ENCODE measurements at regions not wholly inside any gene's neighbourhood (a gene's known extent, or its start where the extent isn't known, plus 50 kb on each side); places are given as distances from the start of the nearest gene placed in this dataset.

DNA sequence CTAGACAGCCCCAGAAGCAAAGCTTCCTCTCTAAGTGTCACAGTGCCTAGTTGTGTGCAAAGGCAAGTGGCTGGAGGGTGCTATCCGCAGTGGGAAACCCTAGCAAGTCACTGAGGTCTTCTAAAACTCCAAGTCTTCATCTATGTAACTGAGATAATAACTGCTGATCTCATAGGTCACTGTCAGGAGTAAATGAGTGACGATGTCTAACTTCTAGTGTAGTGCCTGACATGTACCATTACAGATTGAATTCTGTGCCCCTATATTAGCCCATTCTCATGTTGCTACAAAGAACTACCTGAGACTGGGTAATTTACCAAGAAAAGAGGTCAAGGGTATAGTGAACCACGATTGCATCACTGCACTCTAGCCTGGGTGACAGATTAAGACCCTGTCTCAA is 253.5 kb upstream of the JARID2 start:
- no peaks in the 10 kb centered on the region for H3K9me3 ChIP-seq (ENCODE audit: control insufficient read depth, low read length)
- no peak overlapping the region for H3K4me2 ChIP-seq (ENCODE audit: low read length)
- H3K4me3 ChIP-seq (ENCODE audit: low read depth, low read length) = no peak overlapping the region
- no peaks in the 10 kb centered on the region for H3K4me1 ChIP-seq
- H3K27ac ChIP-seq = no peak overlapping the region
- H2AFZ ChIP-seq = no peak overlapping the region
- no peak overlapping the region for H3K9ac ChIP-seq
- H3K79me2 ChIP-seq = no peaks in the 10 kb centered on the region
- no peaks in the 10 kb centered on the region for H3K36me3 ChIP-seq (ENCODE audit: control insufficient read depth, insufficient read depth, low read length)
- TF ChIP-seq CTCF (IDR thresholded peaks at IDR 0.05) = no peak
- H3K27me3 ChIP-seq (ENCODE audit: control insufficient read depth, insufficient read depth, low read length) = no peaks in the 10 kb centered on the region

DNA sequence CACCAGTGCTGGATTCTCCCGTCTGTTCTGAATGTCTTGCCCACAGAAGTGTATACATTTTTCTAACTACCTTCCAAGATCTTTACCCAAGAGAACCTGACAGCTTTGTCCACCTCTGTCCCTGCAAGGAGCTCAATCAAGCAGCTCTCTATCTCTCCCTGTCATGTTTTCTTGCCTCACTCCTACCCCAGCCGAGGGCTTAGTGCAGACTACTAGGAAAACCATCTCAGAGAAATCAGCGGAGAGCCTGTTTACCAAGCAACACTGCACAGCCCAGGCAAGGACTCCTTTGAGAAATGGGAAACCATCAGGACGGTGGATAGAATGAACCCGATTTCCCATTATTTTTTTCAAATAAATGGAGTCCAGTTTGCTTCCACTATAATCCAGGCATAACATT is 250.7 kb upstream of the JARID2 start:
- H3K4me1 ChIP-seq = no peaks in the 10 kb centered on the region
- H3K79me2 ChIP-seq = no peaks in the 10 kb centered on the region
- no peak overlapping the region for H3K27ac ChIP-seq
- TF ChIP-seq CTCF (IDR thresholded peaks at IDR 0.05) = no peak
- no peaks in the 10 kb centered on the region for H3K36me3 ChIP-seq (ENCODE audit: control insufficient read depth, insufficient read depth, low read length)
- no peak overlapping the region for H2AFZ ChIP-seq
- no peaks in the 10 kb centered on the region for H3K27me3 ChIP-seq (ENCODE audit: control insufficient read depth, insufficient read depth, low read length)
- H3K9ac ChIP-seq = no peak overlapping the region
- H3K4me3 ChIP-seq (ENCODE audit: low read depth, low read length) = no peak overlapping the region
- H3K9me3 ChIP-seq (ENCODE audit: control insufficient read depth, low read length) = no peaks in the 10 kb centered on the region
- H3K4me2 ChIP-seq (ENCODE audit: low read length) = no peak overlapping the region

DNA sequence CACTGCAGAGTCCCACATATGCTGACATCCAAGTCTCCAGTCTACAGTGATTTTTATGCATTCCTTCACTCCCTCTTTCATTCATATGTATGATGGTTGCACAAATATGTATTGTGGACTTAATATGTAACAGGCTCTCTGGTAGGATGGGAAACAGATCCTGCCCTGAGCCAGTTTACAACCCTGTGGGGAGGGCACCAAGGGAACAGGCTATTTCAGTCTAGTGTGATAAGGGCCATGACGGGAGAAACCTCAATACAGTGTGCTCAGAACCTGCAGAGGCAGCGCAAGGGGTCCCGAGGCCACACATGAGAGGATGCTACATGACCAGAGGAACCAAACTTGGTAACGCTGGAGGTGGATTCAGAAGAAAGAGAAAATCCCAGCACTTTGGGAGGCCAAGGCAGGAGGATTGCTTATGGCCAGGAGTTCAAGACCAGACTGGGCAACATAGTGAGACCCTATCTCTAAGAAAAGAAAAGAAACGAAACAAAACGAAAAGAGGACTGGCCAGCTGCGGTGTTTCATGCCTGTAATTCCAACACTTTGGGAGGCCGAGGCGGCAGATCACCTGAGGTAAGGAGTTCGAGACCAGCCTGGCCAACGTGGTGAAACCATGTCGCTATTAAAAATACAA is 249.8 kb upstream of the JARID2 start:
- H3K79me2 ChIP-seq = no peaks in the 10 kb centered on the region
- no peaks in the 10 kb centered on the region for H3K4me1 ChIP-seq
- H3K36me3 ChIP-seq (ENCODE audit: control insufficient read depth, insufficient read depth, low read length) = no peaks in the 10 kb centered on the region
- no peak overlapping the region for H3K9ac ChIP-seq
- no peaks in the 10 kb centered on the region for H3K27me3 ChIP-seq (ENCODE audit: control insufficient read depth, insufficient read depth, low read length)
- H3K4me3 ChIP-seq (ENCODE audit: low read depth, low read length) = no peak overlapping the region
- no peak overlapping the region for H3K4me2 ChIP-seq (ENCODE audit: low read length)
- no peak overlapping the region for H2AFZ ChIP-seq
- TF ChIP-seq CTCF (IDR thresholded peaks at IDR 0.05) = no peak
- no peak overlapping the region for H3K27ac ChIP-seq
- H3K9me3 ChIP-seq (ENCODE audit: control insufficient read depth, low read length) = no peaks in the 10 kb centered on the region

GRCh38 chr6:14996892-14997291 is 249.0 kb upstream of the JARID2 start:
- Histone ChIP-seq H3K9ac (no peak overlapping the region), H3K36me3 (ENCODE audit: control insufficient read depth, insufficient read depth, low read length) (no peaks in the 10 kb centered on the region), H3K79me2 (no peaks in the 10 kb centered on the region), H2AFZ (no peak overlapping the region), H3K27ac (no peak overlapping the region), H3K4me2 (ENCODE audit: low read length) (no peak overlapping the region), H3K27me3 (ENCODE audit: control insufficient read depth, insufficient read depth, low read length) (no peaks in the 10 kb centered on the region), H3K4me1 (no peaks in the 10 kb centered on the region), H3K9me3 (ENCODE audit: control insufficient read depth, low read length) (no peaks in the 10 kb centered on the region), H3K4me3 (ENCODE audit: low read depth, low read length) (no peak overlapping the region)
- TF ChIP-seq CTCF (IDR thresholded peaks at IDR 0.05) = no peak

DNA sequence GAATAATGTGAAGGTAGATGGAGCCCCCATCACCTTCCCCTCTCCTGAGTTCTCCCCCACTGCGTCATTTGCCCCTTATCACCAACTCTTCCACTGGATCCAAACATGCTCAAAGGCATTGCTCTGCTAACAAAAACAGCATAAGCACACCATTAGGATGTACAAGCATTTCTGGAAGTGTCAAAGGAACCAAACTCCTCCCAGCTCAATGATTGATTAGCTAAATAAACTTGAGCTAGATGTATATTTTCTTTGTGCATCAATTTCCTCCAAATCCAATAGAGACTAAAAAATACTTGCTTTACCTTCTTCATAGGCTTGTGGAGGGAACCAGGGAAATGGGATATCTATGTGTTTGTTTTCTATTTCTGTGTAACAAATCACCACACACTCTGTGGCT is 248.4 kb upstream of the JARID2 start:
- H3K4me1 ChIP-seq = no peaks in the 10 kb centered on the region
- no peak overlapping the region for H3K4me3 ChIP-seq (ENCODE audit: low read depth, low read length)
- H3K79me2 ChIP-seq = no peaks in the 10 kb centered on the region
- H3K36me3 ChIP-seq (ENCODE audit: control insufficient read depth, insufficient read depth, low read length) = no peaks in the 10 kb centered on the region
- no peak overlapping the region for H3K27ac ChIP-seq
- H3K27me3 ChIP-seq (ENCODE audit: control insufficient read depth, insufficient read depth, low read length) = no peaks in the 10 kb centered on the region
- TF ChIP-seq CTCF (IDR thresholded peaks at IDR 0.05) = no peak
- no peaks in the 10 kb centered on the region for H3K9me3 ChIP-seq (ENCODE audit: control insufficient read depth, low read length)
- no peak overlapping the region for H3K9ac ChIP-seq
- H2AFZ ChIP-seq = no peak overlapping the region
- H3K4me2 ChIP-seq (ENCODE audit: low read length) = no peak overlapping the region

Data from parathyroid adenoma (tissue), 2 donors.